ENCODE measurements at regions not wholly inside any gene's neighbourhood (a gene's known extent, or its start where the extent isn't known, plus 50 kb on each side); places are given as distances from the start of the nearest gene placed in this dataset.
A peak's percentile ranks its signal among the peaks of the same experiment; 100 is the strongest.

DNA sequence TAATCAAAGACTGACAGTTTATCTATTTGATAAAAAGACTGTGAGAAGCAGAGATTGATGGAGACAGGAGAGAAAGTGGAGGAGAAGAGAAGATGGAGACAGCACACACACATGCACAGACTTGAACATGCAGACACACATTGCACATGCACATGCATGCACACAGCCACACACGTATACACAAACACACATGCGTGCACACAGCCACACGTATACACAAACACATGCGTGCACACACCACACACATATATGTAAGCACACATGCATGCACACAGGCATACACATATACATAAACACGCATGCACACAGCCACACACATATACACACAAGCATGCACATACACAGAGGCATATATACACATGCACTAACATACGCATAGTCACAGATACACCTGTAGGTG is 313.4 kb downstream of the HAPSTR1 start:
- H3K9me3 ChIP-seq (ENCODE audit: control insufficient read depth, low read length): no peaks in the 10 kb centered on the region
- Mint-ChIP-seq H3K9me3 (peaks cover 4% of the 10 kb centered on the region), H3K36me3 (ENCODE audit: low read depth) (no peaks in the 10 kb centered on the region), H3K27me3 (ENCODE audit: insufficient read depth) (peaks cover 6% of the 10 kb centered on the region), H3K4me1 (peaks cover 18% of the 10 kb centered on the region), H3K27ac (no peak overlapping the region), H3K4me3 (no peak overlapping the region)
- H3K36me3 ChIP-seq (ENCODE audit: control insufficient read depth, insufficient read depth, low read length): no peaks in the 10 kb centered on the region
- no peak for TF ChIP-seq CTCF (conservative IDR thresholded peaks at IDR 0.05)
- no peak overlapping the region for H3K27ac ChIP-seq (ENCODE audit: low read depth, low read length)
- DNase-seq: no peak
- H3K4me3 ChIP-seq (ENCODE audit: low read length): no peak overlapping the region
- no peaks in the 10 kb centered on the region for H3K4me1 ChIP-seq (ENCODE audit: control insufficient read depth, insufficient read depth, low read length)
- peaks cover 5% of the 10 kb centered on the region for H3K27me3 ChIP-seq (ENCODE audit: control insufficient read depth, insufficient read depth, low read length, poor library complexity, severe bottlenecking)
- 95 to 100% methylated on average over 6 of the region's 6 CpGs for WGBS, 2 experiments (ENCODE audit: insufficient coverage in 1 of 2, insufficient read length in 1 of 2)
- no peak overlapping the region for H3K9ac ChIP-seq (ENCODE audit: extremely low read depth, low read length, poor library complexity, severe bottlenecking)

DNA sequence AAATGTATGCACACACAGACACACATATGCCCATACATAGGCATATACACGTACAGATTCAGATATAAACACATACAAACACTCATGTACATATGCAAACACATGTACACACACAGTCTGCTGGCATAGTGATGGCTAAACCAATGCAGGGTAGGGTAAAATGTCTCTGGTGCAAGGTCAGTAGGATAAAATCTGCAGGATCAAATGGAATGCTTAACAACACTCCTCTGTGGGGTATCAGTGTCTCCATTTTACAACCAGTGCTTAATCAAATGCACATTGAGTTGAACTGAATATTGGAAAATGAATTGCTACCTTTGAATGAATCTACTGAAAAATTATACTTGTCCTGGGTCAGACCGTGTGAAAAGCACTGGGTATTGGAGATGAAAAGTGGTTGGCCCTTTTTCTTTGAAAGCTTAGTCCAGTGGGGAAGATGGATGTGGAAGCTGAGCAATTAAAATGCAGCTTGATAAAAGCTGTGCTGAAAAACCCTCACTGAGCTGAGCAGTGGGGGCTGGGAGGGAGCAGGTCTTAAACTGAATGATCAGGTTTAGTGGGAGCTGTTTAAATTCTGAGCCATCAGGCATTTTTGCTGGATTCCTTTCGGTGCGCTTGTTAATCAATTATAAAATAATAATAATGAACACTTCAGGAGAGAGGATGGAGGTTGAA is 314.7 kb downstream of the HAPSTR1 start:
- TF ChIP-seq CTCF (conservative IDR thresholded peaks at IDR 0.05): no peak

DNA sequence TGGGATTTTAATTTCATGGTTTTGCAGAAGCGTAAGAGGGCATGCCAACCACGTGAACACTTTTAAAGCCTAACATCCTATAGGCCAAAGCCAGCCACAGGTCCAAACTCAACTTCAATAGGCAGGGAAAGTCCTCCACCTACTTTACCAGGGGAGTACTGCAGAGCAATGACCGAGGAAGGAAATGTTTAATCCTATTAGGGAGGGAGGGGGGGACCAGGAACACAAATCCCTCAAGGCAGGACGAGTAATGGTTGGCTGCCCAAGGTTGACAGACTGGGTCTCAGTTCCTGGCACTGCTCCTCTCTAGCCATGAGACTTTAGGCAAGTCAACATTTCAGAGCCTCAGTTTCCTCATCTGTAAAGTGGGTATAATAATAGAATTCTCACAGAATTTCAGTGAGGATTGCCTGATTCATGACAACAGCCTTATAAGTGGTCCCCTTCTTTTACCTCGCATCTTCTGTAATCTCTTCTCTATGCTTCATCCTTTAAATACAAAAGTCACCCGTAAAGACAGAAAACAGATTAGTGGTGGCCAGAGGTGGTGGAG is 315.8 kb downstream of the HAPSTR1 start:
- peaks cover 5% of the 10 kb centered on the region for H3K27me3 Mint-ChIP-seq (ENCODE audit: insufficient read depth)
- H3K4me1 Mint-ChIP-seq: peaks cover 20% of the 10 kb centered on the region
- H3K27ac Mint-ChIP-seq: no peak overlapping the region
- no peak overlapping the region for H3K4me3 Mint-ChIP-seq
- Histone ChIP-seq H3K27me3 (ENCODE audit: control insufficient read depth, insufficient read depth, low read length, poor library complexity, severe bottlenecking) (no peaks in the 10 kb centered on the region), H3K4me3 (ENCODE audit: low read length) (no peak overlapping the region), H3K36me3 (ENCODE audit: control insufficient read depth, insufficient read depth, low read length) (no peaks in the 10 kb centered on the region), H3K9ac (ENCODE audit: extremely low read depth, low read length, poor library complexity, severe bottlenecking) (no peak overlapping the region), H3K9me3 (ENCODE audit: control insufficient read depth, low read length) (no peaks in the 10 kb centered on the region), H3K27ac (ENCODE audit: low read depth, low read length) (no peak overlapping the region), H3K4me1 (ENCODE audit: control insufficient read depth, insufficient read depth, low read length) (no peaks in the 10 kb centered on the region)
- H3K36me3 Mint-ChIP-seq (ENCODE audit: low read depth): no peaks in the 10 kb centered on the region
- TF ChIP-seq CTCF (conservative IDR thresholded peaks at IDR 0.05): no peak
- DNase-seq: no peak
- H3K9me3 Mint-ChIP-seq: peaks cover 4% of the 10 kb centered on the region
- WGBS, 2 experiments (ENCODE audit: insufficient coverage in 1 of 2, insufficient read length in 1 of 2): 91 to 93% methylated on average over 2 to 6 of the region's 6 CpGs

More for the DNA sequence above, 314.7 kb downstream of the HAPSTR1 start:
- no peaks in the 10 kb centered on the region for H3K36me3 Mint-ChIP-seq (ENCODE audit: low read depth)
- H3K4me1 Mint-ChIP-seq: peaks cover 20% of the 10 kb centered on the region
- H3K36me3 ChIP-seq (ENCODE audit: control insufficient read depth, insufficient read depth, low read length): no peaks in the 10 kb centered on the region
- DNase-seq: no peak
- WGBS, 2 experiments (ENCODE audit: insufficient coverage in 1 of 2, insufficient read length in 1 of 2): 72 to 75% methylated on average over 2 of the region's 4 CpGs
- no peaks in the 10 kb centered on the region for H3K4me1 ChIP-seq (ENCODE audit: control insufficient read depth, insufficient read depth, low read length)
- peak overlapping the region; percentile 12 for H3K27ac ChIP-seq (ENCODE audit: low read depth, low read length)
- H3K9me3 Mint-ChIP-seq: peaks cover 4% of the 10 kb centered on the region
- H3K27me3 Mint-ChIP-seq (ENCODE audit: insufficient read depth): peaks cover 6% of the 10 kb centered on the region
- no peak overlapping the region for H3K4me3 Mint-ChIP-seq
- no peak overlapping the region for H3K27ac Mint-ChIP-seq
- no peaks in the 10 kb centered on the region for H3K9me3 ChIP-seq (ENCODE audit: control insufficient read depth, low read length)
- no peaks in the 10 kb centered on the region for H3K27me3 ChIP-seq (ENCODE audit: control insufficient read depth, insufficient read depth, low read length, poor library complexity, severe bottlenecking)
- H3K9ac ChIP-seq (ENCODE audit: extremely low read depth, low read length, poor library complexity, severe bottlenecking): no peak overlapping the region
- H3K4me3 ChIP-seq (ENCODE audit: low read length): no peak overlapping the region
